Skeletal muscle satellite cell (primary cell): ENCODE measurements at regions not wholly inside any gene's neighbourhood (a gene's known extent, or its start where the extent isn't known, plus 50 kb on each side); places are given as distances from the start of the nearest gene placed in this dataset.

Experiments
- H3K27me3 ChIP-seq: 2 replicates; pipeline ENCODE4 v1.7.0; 2013; ENCODE audit warnings: low read length; ENCODE audit not compliant: control insufficient read depth, insufficient read depth
- H3K36me3 ChIP-seq: 2 replicates; pipeline ENCODE4 v1.7.0; 2013; ENCODE audit warnings: mild to moderate bottlenecking, control low read depth, low read length; ENCODE audit not compliant: insufficient read depth
- H3K4me1 ChIP-seq: 2 replicates; pipeline ENCODE4 v1.7.0; 2013; ENCODE audit warnings: low read length; ENCODE audit not compliant: control insufficient read depth, insufficient read depth
- H3K4me2 ChIP-seq: 2 replicates; pipeline ENCODE4 v1.7.0; 2013; ENCODE audit warnings: mild to moderate bottlenecking, low read length
- H3K4me3 ChIP-seq: 2 replicates; pipeline ENCODE4 v1.7.0; 2013; ENCODE audit warnings: low read length
- H3K9ac ChIP-seq: 2 replicates; pipeline ENCODE4 v1.7.0; 2013; ENCODE audit warnings: mild to moderate bottlenecking, low read depth, low read length, moderate library complexity
- H3K9me3 ChIP-seq: replicated peaks from 2 replicates; pipeline ENCODE4 v1.7.0; 2013; ENCODE audit warnings: mild to moderate bottlenecking, control low read depth, low read length

GRCh38 chr7:57482-58255 is 134.7 kb upstream of the FAM20C start:
- H3K4me3 ChIP-seq, result no peak overlapping the region

GRCh38 chr7:58316-58715 is 134.1 kb upstream of the FAM20C start:
- H3K4me2 ChIP-seq, result no peak overlapping the region
- no peaks in the 10 kb centered on the region for H3K36me3 ChIP-seq
- no peak overlapping the region for H3K9ac ChIP-seq
- H3K4me3 ChIP-seq, result no peak overlapping the region
- H3K27me3 ChIP-seq, result peaks cover 59% of the 10 kb centered on the region
- no peaks in the 10 kb centered on the region for H3K4me1 ChIP-seq
- no peaks in the 10 kb centered on the region for H3K9me3 ChIP-seq

More at GRCh38 chr7:57482-58255, 134.7 kb upstream of the FAM20C start:
- no peak overlapping the region for H3K9ac ChIP-seq
- no peaks in the 10 kb centered on the region for H3K4me1 ChIP-seq
- no peaks in the 10 kb centered on the region for H3K36me3 ChIP-seq
- no peak overlapping the region for H3K4me2 ChIP-seq
- no peaks in the 10 kb centered on the region for H3K9me3 ChIP-seq
- H3K27me3 ChIP-seq, result peaks cover 62% of the 10 kb centered on the region

- Histone ChIP-seq H3K36me3 (no peaks in the 10 kb centered on the region), H3K9me3 (no peaks in the 10 kb centered on the region), H3K27me3 (peaks cover 56% of the 10 kb centered on the region), H3K4me1 (no peaks in the 10 kb centered on the region), H3K4me2 (no peak overlapping the region), H3K9ac (no peak overlapping the region), H3K4me3 (no peak overlapping the region)
These were observed 133.0 kb upstream of the FAM20C start for GRCh38 chr7:59079-60016.

GRCh38 chr7:60017-60675 is 132.2 kb upstream of the FAM20C start:
- H3K27me3 ChIP-seq, result peaks cover 49% of the 10 kb centered on the region

GRCh38 chr7:60706-61105 is 131.7 kb upstream of the FAM20C start:
- Histone ChIP-seq H3K9me3 (no peaks in the 10 kb centered on the region), H3K36me3 (no peaks in the 10 kb centered on the region), H3K9ac (no peak overlapping the region), H3K27me3 (peaks cover 48% of the 10 kb centered on the region), H3K4me3 (no peak overlapping the region), H3K4me2 (no peak overlapping the region), H3K4me1 (peaks cover 13% of the 10 kb centered on the region)

More at GRCh38 chr7:60017-60675, 132.2 kb upstream of the FAM20C start:
- no peak overlapping the region for H3K4me3 ChIP-seq
- no peaks in the 10 kb centered on the region for H3K9me3 ChIP-seq
- no peaks in the 10 kb centered on the region for H3K36me3 ChIP-seq
- peaks cover 7% of the 10 kb centered on the region for H3K4me1 ChIP-seq
- H3K4me2 ChIP-seq, result no peak overlapping the region
- no peak overlapping the region for H3K9ac ChIP-seq

- Histone ChIP-seq H3K27me3 (peaks cover 48% of the 10 kb centered on the region), H3K4me1 (peaks cover 15% of the 10 kb centered on the region), H3K9ac (no peak overlapping the region), H3K4me2 (no peak overlapping the region), H3K4me3 (no peak overlapping the region), H3K36me3 (no peaks in the 10 kb centered on the region), H3K9me3 (no peaks in the 10 kb centered on the region)
These were observed 131.3 kb upstream of the FAM20C start for GRCh38 chr7:61111-61510.

- no peaks in the 10 kb centered on the region for H3K9me3 ChIP-seq
- H3K27me3 ChIP-seq, result peaks cover 46% of the 10 kb centered on the region
- peaks cover 15% of the 10 kb centered on the region for H3K4me1 ChIP-seq
- no peaks in the 10 kb centered on the region for H3K36me3 ChIP-seq
- no peak overlapping the region for H3K9ac ChIP-seq
- H3K4me2 ChIP-seq, result no peak overlapping the region
- no peak overlapping the region for H3K4me3 ChIP-seq
These were observed 130.6 kb upstream of the FAM20C start for GRCh38 chr7:61576-62360.

GRCh38 chr7:62361-63116 is 129.8 kb upstream of the FAM20C start:
- H3K9ac ChIP-seq, result no peak overlapping the region
- no peak overlapping the region for H3K4me2 ChIP-seq
- H3K4me3 ChIP-seq, result no peak overlapping the region
- no peaks in the 10 kb centered on the region for H3K36me3 ChIP-seq
- H3K9me3 ChIP-seq, result no peaks in the 10 kb centered on the region
- peaks cover 15% of the 10 kb centered on the region for H3K4me1 ChIP-seq
- H3K27me3 ChIP-seq, result peaks cover 45% of the 10 kb centered on the region

- peaks cover 15% of the 10 kb centered on the region for H3K4me1 ChIP-seq
- H3K36me3 ChIP-seq, result no peaks in the 10 kb centered on the region
- no peak overlapping the region for H3K9ac ChIP-seq
- H3K27me3 ChIP-seq, result peaks cover 45% of the 10 kb centered on the region
- H3K4me3 ChIP-seq, result no peak overlapping the region
- no peak overlapping the region for H3K4me2 ChIP-seq
- no peaks in the 10 kb centered on the region for H3K9me3 ChIP-seq
These were observed 129.3 kb upstream of the FAM20C start for GRCh38 chr7:63117-63480.

GRCh38 chr7:63521-64021 is 128.8 kb upstream of the FAM20C start:
- H3K4me2 ChIP-seq, result no peak overlapping the region
- no peak overlapping the region for H3K4me3 ChIP-seq
- no peak overlapping the region for H3K9ac ChIP-seq
- no peaks in the 10 kb centered on the region for H3K9me3 ChIP-seq
- H3K4me1 ChIP-seq, result peaks cover 15% of the 10 kb centered on the region
- H3K27me3 ChIP-seq, result peaks cover 44% of the 10 kb centered on the region
- H3K36me3 ChIP-seq, result no peaks in the 10 kb centered on the region
